Transverse colon (tissue), 4 donors: ENCODE measurements at regions not wholly inside any gene's neighbourhood (a gene's known extent, or its start where the extent isn't known, plus 50 kb on each side); places are given as distances from the start of the nearest gene placed in this dataset.

Source experiments
- CTCF ChIP-seq, 5 experiments: fragments of 200-600 bp in 3 of 5; fragments of 450-650 bp in 2 of 5; sonication (generic) in 3 of 5; IDR thresholded peaks; 1 replicate in 2 of 5; 2 replicates in 3 of 5; pipeline ENCODE4 v1.5.1; 2016 to 2017; ENCODE audit warnings: antibody characterized with exemption in 5 of 5, inconsistent platforms in 3 of 5, mild to moderate bottlenecking in 2 of 5, moderate library complexity in 1 of 5
- EP300 ChIP-seq: sonication (generic); formaldehyde crosslinking; IDR thresholded peaks from one replicate; pipeline ENCODE4 v1.6.1; 2017; ENCODE audit warnings: antibody characterized with exemption, low read depth
- POLR2A ChIP-seq: fragments of 450-650 bp; IDR thresholded peaks from one replicate; pipeline ENCODE4 v1.6.1; 2016; ENCODE audit warnings: antibody characterized with exemption, mild to moderate bottlenecking, moderate library complexity
- POLR2AphosphoS5 ChIP-seq, 3 donors: sonication (generic); formaldehyde crosslinking; IDR thresholded peaks; one replicate each; pipeline ENCODE4 v1.6.1; 2016; ENCODE audit warnings: antibody characterized with exemption in 3 of 3

- no peak for TF ChIP-seq EP300
- no peak for TF ChIP-seq CTCF (IDR thresholded peaks at IDR 0.05)
- no peak for TF ChIP-seq POLR2A
- TF ChIP-seq POLR2AphosphoS5 (IDR thresholded peaks at IDR 0.05) = no peak
Measured at GRCh38 chr2:33958591-33958990, 359.5 kb upstream of the FAM98A start.
